Upper lobe of left lung (tissue), 6 donors: ENCODE measurements at regions not wholly inside any gene's neighbourhood (a gene's known extent, or its start where the extent isn't known, plus 50 kb on each side); places are given as distances from the start of the nearest gene placed in this dataset.
"Not testable (repeated sequence)": the region's sequence is repeated elsewhere in the genome, so short reads cannot be mapped to it uniquely, and the experiment has no call there.

ENCODE experiments used
- ATAC-seq, 2 donors: fragments of 200-7000 bp; cut with Tn5 transposase; one replicate each; pipeline ENCODE4 v1.9.1; 2022; ENCODE audit warnings: mild to moderate bottlenecking in 2 of 2, moderate library complexity in 2 of 2; ENCODE audit not compliant: low FRiP score in 2 of 2
- DNase-seq, 2 donors: peaks; one replicate each; pipeline ENCODE4 v3.0.0-alpha.2; 2019 to 2020
- H3K27ac ChIP-seq, 4 donors: fragments of 200-600 bp; sonication (generic); one replicate each; pipeline ENCODE4 v1.5.1; 2016 to 2019
- H3K27me3 ChIP-seq, 4 donors: fragments of 200-600 bp; sonication (generic); one replicate each; pipeline ENCODE4 v1.5.1; 2017 to 2019
- H3K36me3 ChIP-seq, 4 donors: fragments of 200-600 bp; sonication (generic); one replicate each; pipeline ENCODE4 v1.5.1; 2016 to 2019
- H3K4me1 ChIP-seq, 4 donors: fragments of 200-600 bp; sonication (generic); one replicate each; pipeline ENCODE4 v1.5.1; 2018 to 2019
- H3K4me3 ChIP-seq, 4 donors: fragments of 200-600 bp; sonication (generic); one replicate each; pipeline ENCODE4 v1.5.1; 2017 to 2019; ENCODE audit warnings: mild to moderate bottlenecking in 2 of 4, moderate library complexity in 1 of 4
- H3K9me3 ChIP-seq, 4 donors: fragments of 200-600 bp; sonication (generic); one replicate each; pipeline ENCODE4 v1.5.1; 2018 to 2019
- CTCF ChIP-seq, 6 experiments: fragments of 450-650 bp in 4 of 6; fragments of 200-600 bp in 2 of 6; sonication (generic) in 2 of 6; IDR thresholded peaks; one replicate each; pipeline ENCODE4 v1.5.1; 2016 to 2019; ENCODE audit warnings: antibody characterized with exemption in 6 of 6
- EP300 ChIP-seq, 4 donors: sonication (generic); formaldehyde crosslinking; IDR thresholded peaks; one replicate each; pipeline ENCODE4 v1.5.1; 2017; ENCODE audit warnings: antibody characterized with exemption in 4 of 4, control low read depth in 2 of 4
- POLR2A ChIP-seq, 4 donors: fragments of 450-650 bp; IDR thresholded peaks; one replicate each; pipeline ENCODE4 v1.5.1; 2016 to 2017; ENCODE audit warnings: antibody characterized with exemption in 4 of 4, mild to moderate bottlenecking in 2 of 4
- POLR2AphosphoS5 ChIP-seq, 2 donors: sonication (generic); formaldehyde crosslinking; IDR thresholded peaks; one replicate each; pipeline ENCODE4 v1.5.1; 2017; ENCODE audit warnings: antibody characterized with exemption in 2 of 2
- WGBS, 2 donors: methylation state at CpG; one replicate each; pipeline ENCODE4 v1.1.5; 2017 to 2018; 5-methylcytosine and 5-hydroxymethylcytosine counted together
- donor health status: DM: no; HTN: no; CAD: no; lungs with moderate emphysema.
- donor health status: DM: no; HTN: yes; CAD: no; lungs with severe emphysema.

- WGBS, 2 donors = 72 to 88% methylated on average over 3 of the region's 3 CpGs
- TF ChIP-seq CTCF (IDR thresholded peaks at IDR 0.05) (no peak), POLR2AphosphoS5 (IDR thresholded peaks at IDR 0.05) (no peak), EP300 (IDR thresholded peaks at IDR 0.05) (no peak), POLR2A (IDR thresholded peaks at IDR 0.05) (no peak)
- DNase-seq (no peak), ATAC-seq (no peak)
- no peak overlapping the region for H3K4me3 ChIP-seq
- H3K9me3 ChIP-seq = no peaks in the 10 kb centered on the region
- H3K27me3 ChIP-seq = no peaks in the 10 kb centered on the region
- peaks cover 0 to 3% (median 0%) of the 10 kb centered on the region in 4 donors for H3K4me1 ChIP-seq
- H3K36me3 ChIP-seq = no peaks in the 10 kb centered on the region
- H3K27ac ChIP-seq = no peak overlapping the region
Observed at GRCh38 chr9:87198716-87199115, 251.4 kb upstream of the GAS1 start.

- ATAC-seq (no peak), DNase-seq (no peak)
- no peak overlapping the region for H3K27ac ChIP-seq
- H3K4me1 ChIP-seq = no peaks in the 10 kb centered on the region
- H3K4me3 ChIP-seq = no peak overlapping the region
- H3K36me3 ChIP-seq = no peaks in the 10 kb centered on the region
- 64 to 71% methylated on average over 5 of the region's 5 CpGs for WGBS, 2 donors
- TF ChIP-seq CTCF (IDR thresholded peaks at IDR 0.05) (no peak), POLR2AphosphoS5 (IDR thresholded peaks at IDR 0.05) (no peak), POLR2A (IDR thresholded peaks at IDR 0.05) (no peak), EP300 (IDR thresholded peaks at IDR 0.05) (no peak)
- no peaks in the 10 kb centered on the region for H3K27me3 ChIP-seq
- H3K9me3 ChIP-seq = no peaks in the 10 kb centered on the region
Observed at GRCh38 chr9:87199278-87199677, 252.0 kb upstream of the GAS1 start.

GRCh38 chr9:87199782-87200181 is 252.5 kb upstream of the GAS1 start:
- TF ChIP-seq POLR2A (IDR thresholded peaks at IDR 0.05) = no peak
- no peak for TF ChIP-seq POLR2AphosphoS5 (IDR thresholded peaks at IDR 0.05)
- TF ChIP-seq EP300 (IDR thresholded peaks at IDR 0.05) = no peak
- no peak for TF ChIP-seq CTCF (IDR thresholded peaks at IDR 0.05)
- no peak overlapping the region for H3K27ac ChIP-seq
- no peaks in the 10 kb centered on the region for H3K27me3 ChIP-seq
- H3K36me3 ChIP-seq = no peaks in the 10 kb centered on the region
- H3K4me3 ChIP-seq = no peak overlapping the region
- 76 to 83% methylated on average over 4 of the region's 4 CpGs for WGBS, 2 donors
- H3K9me3 ChIP-seq = no peaks in the 10 kb centered on the region
- no peaks in the 10 kb centered on the region for H3K4me1 ChIP-seq
- no peak for DNase-seq
- no peak for ATAC-seq

GRCh38 chr9:87201351-87201751 is 254.0 kb upstream of the GAS1 start:
- no peaks in the 10 kb centered on the region for H3K4me1 ChIP-seq
- no peaks in the 10 kb centered on the region for H3K27me3 ChIP-seq
- 19 to 27% methylated on average over 4 of the region's 4 CpGs for WGBS, 2 donors
- TF ChIP-seq CTCF (IDR thresholded peaks at IDR 0.05) (no peak), POLR2A (IDR thresholded peaks at IDR 0.05) (no peak), EP300 (IDR thresholded peaks at IDR 0.05) (no peak), POLR2AphosphoS5 (IDR thresholded peaks at IDR 0.05) (no peak)
- H3K9me3 ChIP-seq = no peaks in the 10 kb centered on the region
- ATAC-seq (no peak), DNase-seq (no peak)
- no peak overlapping the region for H3K27ac ChIP-seq
- H3K4me3 ChIP-seq = no peak overlapping the region
- H3K36me3 ChIP-seq = no peaks in the 10 kb centered on the region

- Histone ChIP-seq H3K4me1 (no peaks in the 10 kb centered on the region), H3K36me3 (no peaks in the 10 kb centered on the region), H3K9me3 (no peaks in the 10 kb centered on the region), H3K4me3 (no peak overlapping the region), H3K27me3 (no peaks in the 10 kb centered on the region), H3K27ac (no peak overlapping the region)
- WGBS, 2 donors = 74 to 82% methylated on average over 7 of the region's 7 CpGs
- DNase-seq (no peak), ATAC-seq (no peak)
- TF ChIP-seq POLR2AphosphoS5 (IDR thresholded peaks at IDR 0.05) (no peak), EP300 (IDR thresholded peaks at IDR 0.05) (no peak), POLR2A (IDR thresholded peaks at IDR 0.05) (no peak), CTCF (IDR thresholded peaks at IDR 0.05) (no peak)
Observed at GRCh38 chr9:87206064-87206661, 258.9 kb upstream of the GAS1 start.

- not testable (repeated sequence) for H3K4me3 ChIP-seq, H3K9me3 ChIP-seq, H3K36me3 ChIP-seq, ATAC-seq, H3K27ac ChIP-seq, H3K4me1 ChIP-seq, DNase-seq, H3K27me3 ChIP-seq
- WGBS, 2 donors = 96 to 98% methylated on average over 3 of the region's 3 CpGs
Observed at GRCh38 chr9:87210658-87211057, 263.4 kb upstream of the GAS1 start.
